PFSK-1 (cell line): ENCODE measurements at regions not wholly inside any gene's neighbourhood (a gene's known extent, or its start where the extent isn't known, plus 50 kb on each side); places are given as distances from the start of the nearest gene placed in this dataset.

Source experiments
- POLR2AphosphoS5 ChIP-seq: IDR thresholded peaks from 2 replicates; pipeline ENCODE4 v1.6.1; 2012; ENCODE audit warnings: low read depth, mild to moderate bottlenecking, control low read depth, low read length, moderate library complexity
- REST ChIP-seq, 2 experiments: IDR thresholded peaks; 2 replicates each; pipeline versions ENCODE4 v1.6.1 to v1.8.0; 2011 to 2012; ENCODE audit warnings: low read depth in 2 of 2, low read length in 2 of 2, control low read depth in 1 of 2, inconsistent platforms in 1 of 2, mild to moderate bottlenecking in 1 of 2, moderate library complexity in 1 of 2; ENCODE audit not compliant: insufficient read depth in 1 of 2
- SIN3A ChIP-seq: IDR thresholded peaks from 2 replicates; pipeline ENCODE4 v1.6.1; 2012; ENCODE audit warnings: mild to moderate bottlenecking, low read length, moderate library complexity, borderline replicate concordance; ENCODE audit not compliant: insufficient read depth

GRCh38 chr12:98136544-98136943, 378.8 kb upstream of the TMPO start:
- no peak for TF ChIP-seq REST (IDR thresholded peaks at IDR 0.05; ENCODE audit: insufficient read depth in 1 of 2, low read depth in 2 of 2, low read length in 2 of 2)
- no peak for TF ChIP-seq SIN3A
- TF ChIP-seq POLR2AphosphoS5 = no peak
